ENCODE measurements at regions not wholly inside any gene's neighbourhood (a gene's known extent, or its start where the extent isn't known, plus 50 kb on each side); places are given as distances from the start of the nearest gene placed in this dataset.

DNA sequence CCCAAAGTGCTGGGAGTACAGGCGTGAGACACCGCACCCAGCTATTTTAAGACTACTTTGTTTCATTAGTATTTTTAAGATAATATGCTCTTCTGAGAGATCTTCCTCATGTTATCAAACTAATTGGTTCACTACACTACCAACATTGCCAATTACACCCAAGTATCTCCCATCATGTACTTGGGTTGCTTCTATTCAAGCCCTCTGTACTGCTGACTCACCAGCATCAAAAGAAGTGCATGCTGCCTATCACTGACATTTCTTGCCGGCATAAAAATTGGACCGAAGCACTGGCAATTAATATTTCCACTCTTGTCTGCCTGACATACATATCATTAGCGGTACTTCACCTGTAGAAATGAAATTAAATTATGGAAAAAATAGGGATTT is 164.2 kb upstream of the NBEA start:
- Histone ChIP-seq H3K27ac (no peak overlapping the region), H3K4me3 (no peak overlapping the region)
- DNase-seq (ENCODE audit: low spot score): no peak
- TF ChIP-seq, protein P1, sequence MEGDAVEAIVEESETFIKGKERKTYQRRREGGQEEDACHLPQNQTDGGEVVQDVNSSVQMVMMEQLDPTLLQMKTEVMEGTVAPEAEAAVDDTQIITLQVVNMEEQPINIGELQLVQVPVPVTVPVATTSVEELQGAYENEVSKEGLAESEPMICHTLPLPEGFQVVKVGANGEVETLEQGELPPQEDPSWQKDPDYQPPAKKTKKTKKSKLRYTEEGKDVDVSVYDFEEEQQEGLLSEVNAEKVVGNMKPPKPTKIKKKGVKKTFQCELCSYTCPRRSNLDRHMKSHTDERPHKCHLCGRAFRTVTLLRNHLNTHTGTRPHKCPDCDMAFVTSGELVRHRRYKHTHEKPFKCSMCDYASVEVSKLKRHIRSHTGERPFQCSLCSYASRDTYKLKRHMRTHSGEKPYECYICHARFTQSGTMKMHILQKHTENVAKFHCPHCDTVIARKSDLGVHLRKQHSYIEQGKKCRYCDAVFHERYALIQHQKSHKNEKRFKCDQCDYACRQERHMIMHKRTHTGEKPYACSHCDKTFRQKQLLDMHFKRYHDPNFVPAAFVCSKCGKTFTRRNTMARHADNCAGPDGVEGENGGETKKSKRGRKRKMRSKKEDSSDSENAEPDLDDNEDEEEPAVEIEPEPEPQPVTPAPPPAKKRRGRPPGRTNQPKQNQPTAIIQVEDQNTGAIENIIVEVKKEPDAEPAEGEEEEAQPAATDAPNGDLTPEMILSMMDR (IDR thresholded peaks at IDR 0.05): no peak

DNA sequence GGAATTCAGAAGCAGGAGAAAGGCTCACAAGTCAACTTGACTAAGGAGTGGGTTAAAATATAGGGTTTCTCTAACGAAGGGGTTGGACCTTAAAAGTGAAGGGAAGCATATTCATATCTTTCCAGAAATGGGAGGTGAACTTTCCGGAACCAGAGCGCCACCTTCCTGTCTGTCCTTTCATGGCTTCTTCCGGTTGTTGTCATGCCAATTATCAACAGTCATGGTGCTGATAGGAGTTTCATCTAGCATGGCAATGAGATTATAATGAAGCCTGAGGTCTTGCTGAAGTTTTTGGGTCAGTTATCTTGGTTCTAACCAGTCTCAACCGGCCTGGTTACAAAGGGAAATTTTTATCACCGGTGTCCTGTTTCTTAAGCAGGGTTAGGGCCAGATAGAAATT is 162.9 kb upstream of the NBEA start:
- DNase-seq (ENCODE audit: low spot score): no peak
- TF ChIP-seq, protein P1 (IDR thresholded peaks at IDR 0.05): no peak
- no peak overlapping the region for H3K4me3 ChIP-seq
- H3K27ac ChIP-seq: no peak overlapping the region

DNA sequence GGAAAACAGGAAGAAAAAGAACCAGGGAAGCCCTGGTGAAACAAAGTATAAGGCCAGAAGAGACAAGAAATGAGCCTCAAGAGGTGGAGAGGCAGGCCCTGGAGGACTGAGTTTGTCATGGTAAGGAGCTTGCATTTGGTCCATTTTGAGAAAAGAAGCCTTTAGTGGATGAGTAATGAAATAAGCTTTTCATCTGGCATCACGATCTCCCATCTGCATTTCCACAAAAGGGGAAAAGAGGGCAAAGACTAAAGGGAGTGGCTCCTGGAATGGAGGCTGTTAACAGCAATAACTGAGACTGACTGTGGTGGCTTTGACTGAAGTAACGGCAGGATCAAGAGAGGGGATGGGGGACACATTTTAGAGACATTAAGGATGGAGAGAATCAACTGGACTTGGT is 148.8 kb upstream of the NBEA start:
- DNase-seq (ENCODE audit: low spot score): no peak
- Histone ChIP-seq H3K4me3 (no peak overlapping the region), H3K27ac (no peak overlapping the region)
- TF ChIP-seq, protein P1 (IDR thresholded peaks at IDR 0.05): no peak

DNA sequence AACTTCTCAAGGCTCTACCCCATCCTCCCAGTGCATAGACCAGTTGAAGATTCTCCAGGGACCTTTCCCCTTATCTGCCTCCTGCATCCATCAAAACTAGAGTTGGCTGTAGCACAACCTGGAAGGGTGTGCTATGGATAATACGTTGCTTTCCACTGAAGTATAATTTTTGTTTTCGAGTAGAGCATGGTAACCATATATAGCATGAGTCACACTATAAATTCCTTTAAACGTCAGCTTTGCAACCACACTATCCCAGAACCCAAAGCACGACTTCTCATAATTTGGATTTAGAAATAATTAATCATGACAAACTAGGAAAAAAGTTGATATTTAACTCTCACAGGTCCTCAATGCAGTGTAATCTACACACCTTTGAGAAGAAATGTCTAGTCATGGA is 138.3 kb upstream of the NBEA start:
- Histone ChIP-seq H3K27ac (no peak overlapping the region), H3K4me3 (no peak overlapping the region)
- no peak for DNase-seq (ENCODE audit: low spot score)
- TF ChIP-seq, protein P1 (IDR thresholded peaks at IDR 0.05): no peak

DNA sequence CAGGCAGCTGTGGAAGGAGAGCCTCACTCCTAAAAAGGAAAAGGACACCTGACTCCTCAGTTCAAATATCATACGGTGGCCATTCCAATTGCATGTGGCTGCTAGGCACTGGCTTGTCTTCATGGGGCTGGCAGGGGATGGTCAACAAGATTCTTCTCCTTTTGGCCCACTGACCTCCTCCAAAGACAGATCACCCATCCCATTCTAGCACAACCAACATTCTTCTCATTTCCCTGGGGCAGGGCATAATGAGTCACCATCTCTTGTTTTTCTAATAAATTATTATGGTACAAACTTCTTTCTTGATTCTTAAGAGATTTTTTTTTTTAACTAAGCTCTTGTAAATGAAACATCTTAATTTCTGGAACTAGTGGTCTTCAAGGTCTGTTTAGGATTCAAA is 136.7 kb upstream of the NBEA start:
- Histone ChIP-seq H3K4me3 (no peak overlapping the region), H3K27ac (no peak overlapping the region)
- TF ChIP-seq, protein P1 (IDR thresholded peaks at IDR 0.05): no peak
- DNase-seq (ENCODE audit: low spot score): no peak

DNA sequence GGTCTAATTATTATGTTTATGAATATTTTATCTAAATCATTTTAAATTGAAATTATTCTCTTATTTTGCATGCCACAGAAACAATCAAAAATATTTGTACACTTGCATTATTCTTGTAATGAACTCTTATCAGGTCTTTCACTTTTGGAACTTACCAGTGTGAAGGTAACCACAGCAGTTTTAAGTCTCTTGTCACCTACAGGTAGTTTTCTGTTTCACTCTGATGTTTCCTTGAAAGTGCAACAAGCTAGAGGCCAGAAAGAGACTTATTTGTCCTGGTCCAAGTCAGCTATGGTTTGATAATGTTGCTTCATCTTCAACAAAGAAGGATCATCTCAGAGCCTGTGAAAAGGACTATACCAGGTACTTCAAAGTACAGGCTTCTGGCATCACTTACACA is 133.4 kb upstream of the NBEA start:
- Histone ChIP-seq H3K4me3 (no peak overlapping the region), H3K27ac (no peak overlapping the region)
- DNase-seq (ENCODE audit: low spot score): no peak
- TF ChIP-seq, protein P1 (IDR thresholded peaks at IDR 0.05): no peak

DNA sequence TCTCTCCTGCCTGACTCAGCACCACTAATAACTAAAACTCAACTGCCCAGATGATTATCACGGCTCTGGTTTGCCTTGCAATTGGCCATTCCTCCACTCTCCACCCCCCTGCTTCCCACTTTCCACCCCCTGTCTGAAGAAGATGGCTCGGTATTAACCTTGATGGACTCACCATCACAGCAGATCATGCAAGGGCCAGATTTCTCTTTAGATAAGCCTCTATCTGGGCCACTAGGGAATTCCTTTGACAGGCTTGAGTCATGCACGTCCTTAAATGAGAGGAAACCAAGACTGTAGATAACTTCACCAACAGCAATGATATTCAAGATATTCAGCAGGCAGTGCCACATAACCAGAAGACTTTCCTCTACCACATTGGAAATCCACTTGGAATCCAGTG is 131.1 kb upstream of the NBEA start:
- TF ChIP-seq, protein P1 (IDR thresholded peaks at IDR 0.05): no peak
- no peak for DNase-seq (ENCODE audit: low spot score)
- Histone ChIP-seq H3K4me3 (no peak overlapping the region), H3K27ac (no peak overlapping the region)

Data from coronary artery (tissue), 2 donors.